ENCODE measurements at regions not wholly inside any gene's neighbourhood (a gene's known extent, or its start where the extent isn't known, plus 50 kb on each side); places are given as distances from the start of the nearest gene placed in this dataset.
"Not testable (repeated sequence)": the region's sequence is repeated elsewhere in the genome, so short reads cannot be mapped to it uniquely, and the experiment has no call there.

- DNase-seq (ENCODE audit: extremely low spot score, unreplicated experiment), result no peak
- Mint-ChIP-seq H3K36me3 (ENCODE audit: unreplicated experiment) (no peaks in the 10 kb centered on the region), H3K27ac (ENCODE audit: unreplicated experiment) (no peak overlapping the region), H3K4me3 (ENCODE audit: unreplicated experiment) (no peak overlapping the region), H3K4me1 (ENCODE audit: unreplicated experiment) (peaks cover 4% of the 10 kb centered on the region), H3K27me3 (ENCODE audit: unreplicated experiment) (no peaks in the 10 kb centered on the region), H3K9me3 (ENCODE audit: unreplicated experiment) (peaks cover 4% of the 10 kb centered on the region)
- no peak for TF ChIP-seq CTCF (IDR thresholded peaks at IDR 0.05)
Observed at GRCh38 chr16:64345142-64345541, 776.7 kb downstream of the CDH11 start.

GRCh38 chr16:64343820-64344443 is 777.9 kb downstream of the CDH11 start:
- peaks cover 11% of the 10 kb centered on the region for H3K4me1 Mint-ChIP-seq (ENCODE audit: unreplicated experiment)
- DNase-seq (ENCODE audit: extremely low spot score, unreplicated experiment); H3K9me3 Mint-ChIP-seq (ENCODE audit: unreplicated experiment); H3K4me3 Mint-ChIP-seq (ENCODE audit: unreplicated experiment); H3K36me3 Mint-ChIP-seq (ENCODE audit: unreplicated experiment); H3K27ac Mint-ChIP-seq (ENCODE audit: unreplicated experiment); H3K27me3 Mint-ChIP-seq (ENCODE audit: unreplicated experiment): not testable (repeated sequence)

GRCh38 chr16:64343061-64343819 is 778.6 kb downstream of the CDH11 start:
- DNase-seq (ENCODE audit: extremely low spot score, unreplicated experiment), result no peak
- Mint-ChIP-seq H3K27me3 (ENCODE audit: unreplicated experiment) (no peaks in the 10 kb centered on the region), H3K27ac (ENCODE audit: unreplicated experiment) (no peak overlapping the region), H3K4me1 (ENCODE audit: unreplicated experiment) (peaks cover 16% of the 10 kb centered on the region), H3K4me3 (ENCODE audit: unreplicated experiment) (no peak overlapping the region), H3K9me3 (ENCODE audit: unreplicated experiment) (peaks cover 5% of the 10 kb centered on the region), H3K36me3 (ENCODE audit: unreplicated experiment) (no peaks in the 10 kb centered on the region)
- TF ChIP-seq CTCF (IDR thresholded peaks at IDR 0.05), result no peak

- not testable (repeated sequence) for H3K9me3 Mint-ChIP-seq (ENCODE audit: unreplicated experiment); H3K36me3 Mint-ChIP-seq (ENCODE audit: unreplicated experiment); H3K27ac Mint-ChIP-seq (ENCODE audit: unreplicated experiment); H3K4me3 Mint-ChIP-seq (ENCODE audit: unreplicated experiment); DNase-seq (ENCODE audit: extremely low spot score, unreplicated experiment); H3K27me3 Mint-ChIP-seq (ENCODE audit: unreplicated experiment)
- peaks cover 16% of the 10 kb centered on the region for H3K4me1 Mint-ChIP-seq (ENCODE audit: unreplicated experiment)
Observed at GRCh38 chr16:64341336-64341735, 780.5 kb downstream of the CDH11 start.

GRCh38 chr16:64339052-64339770 is 782.7 kb downstream of the CDH11 start:
- Mint-ChIP-seq H3K27ac (ENCODE audit: unreplicated experiment) (no peak overlapping the region), H3K4me3 (ENCODE audit: unreplicated experiment) (no peak overlapping the region), H3K9me3 (ENCODE audit: unreplicated experiment) (peaks cover 5% of the 10 kb centered on the region), H3K36me3 (ENCODE audit: unreplicated experiment) (no peaks in the 10 kb centered on the region), H3K27me3 (ENCODE audit: unreplicated experiment) (no peaks in the 10 kb centered on the region), H3K4me1 (ENCODE audit: unreplicated experiment) (peaks cover 16% of the 10 kb centered on the region)
- TF ChIP-seq CTCF (IDR thresholded peaks at IDR 0.05), result no peak
- no peak for DNase-seq (ENCODE audit: extremely low spot score, unreplicated experiment)

- no peak overlapping the region for H3K4me3 Mint-ChIP-seq (ENCODE audit: unreplicated experiment)
- peaks cover 3% of the 10 kb centered on the region for H3K4me1 Mint-ChIP-seq (ENCODE audit: unreplicated experiment)
- H3K36me3 Mint-ChIP-seq (ENCODE audit: unreplicated experiment), result no peaks in the 10 kb centered on the region
- no peaks in the 10 kb centered on the region for H3K9me3 Mint-ChIP-seq (ENCODE audit: unreplicated experiment)
- no peak for TF ChIP-seq CTCF (IDR thresholded peaks at IDR 0.05)
- no peak overlapping the region for H3K27ac Mint-ChIP-seq (ENCODE audit: unreplicated experiment)
- H3K27me3 Mint-ChIP-seq (ENCODE audit: unreplicated experiment), result peaks cover 2% of the 10 kb centered on the region
- DNase-seq (ENCODE audit: extremely low spot score, unreplicated experiment), result no peak
Observed at GRCh38 chr16:64321881-64322280, 800.0 kb downstream of the CDH11 start.
